WTC11 (cell line): ENCODE measurements at regions not wholly inside any gene's neighbourhood (a gene's known extent, or its start where the extent isn't known, plus 50 kb on each side); places are given as distances from the start of the nearest gene placed in this dataset.

Experiments
- ATAC-seq: fragments of 200-7000 bp; cut with Tn5 transposase; 2 replicates; pipeline ENCODE4 v1.10.0; 2021; ENCODE audit warnings: mild to moderate bottlenecking, moderate library complexity
- CTCF ChIA-PET: fragments of 300-600 bp; sonication (Branson Sonifier 250); formaldehyde crosslinking; loops from one replicate; lab custom pipeline; 2021; ENCODE audit warnings: antibody characterized with exemption; lab: Charles Lee
- POLR2A ChIA-PET: fragments of 350-600 bp; sonication (Branson Sonifier 250); formaldehyde crosslinking; loops from one replicate; lab custom pipeline; 2021; ENCODE audit warnings: antibody characterized with exemption; lab: Charles Lee
- DNase-seq: peaks from one replicate; pipeline ENCODE4 v3.0.0; 2021; ENCODE audit warnings: low spot score
- H3K27ac Mint-ChIP-seq: 2 replicates; pipeline ENCODE4 v1.8.0; 2021; ENCODE audit warnings: mixed read lengths
- H3K27me3 Mint-ChIP-seq: 2 replicates; pipeline ENCODE4 v1.8.0; 2021; ENCODE audit warnings: low read depth, mild to moderate bottlenecking, moderate library complexity, mixed read lengths
- H3K36me3 Mint-ChIP-seq: 2 replicates; pipeline ENCODE4 v1.8.0; 2021; ENCODE audit warnings: mixed read lengths
- H3K4me1 Mint-ChIP-seq: 2 replicates; pipeline ENCODE4 v1.8.0; 2022; ENCODE audit warnings: mixed read lengths
- H3K4me3 Mint-ChIP-seq: 2 replicates; pipeline ENCODE4 v1.8.0; 2021; ENCODE audit warnings: mild to moderate bottlenecking, moderate library complexity, mixed read lengths
- H3K9me3 Mint-ChIP-seq: 2 replicates; pipeline ENCODE4 v1.8.0; 2021; ENCODE audit warnings: mixed read lengths
- CREM ChIP-seq: sonication (generic); formaldehyde crosslinking; IDR thresholded peaks from 2 replicates; pipeline ENCODE4 v1.8.1; 2022; ENCODE audit warnings: mild to moderate bottlenecking, missing genetic modification reagents, moderate library complexity
- ELF4 ChIP-seq: sonication (generic); formaldehyde crosslinking; IDR thresholded peaks from 2 replicates; pipeline ENCODE4 v1.8.1; 2022; ENCODE audit warnings: low read depth, mild to moderate bottlenecking, moderate library complexity, missing genetic modification reagents
- FOXJ3 ChIP-seq: sonication (generic); formaldehyde crosslinking; IDR thresholded peaks from 2 replicates; pipeline ENCODE4 v1.9.0; 2021; ENCODE audit warnings: missing genetic modification reagents, mild to moderate bottlenecking, borderline replicate concordance
- FOXK1 ChIP-seq: sonication (generic); formaldehyde crosslinking; IDR thresholded peaks from 2 replicates; pipeline ENCODE4 v1.8.0; 2022; ENCODE audit warnings: mild to moderate bottlenecking, moderate library complexity, missing genetic modification reagents
- GABPB1 ChIP-seq: sonication (generic); formaldehyde crosslinking; IDR thresholded peaks from 2 replicates; pipeline ENCODE4 v1.8.1; 2023; ENCODE audit warnings: mild to moderate bottlenecking, missing genetic modification reagents
- HMGA2 ChIP-seq: fragments of 250-450 bp; sonication (Bioruptor Pico); IDR thresholded peaks from 2 replicates; pipeline ENCODE4 v1.4.0; 2021; ENCODE audit warnings: mild to moderate bottlenecking, moderate library complexity
- KAT7 ChIP-seq: sonication (generic); formaldehyde crosslinking; IDR thresholded peaks from 2 replicates; pipeline ENCODE4 v1.8.1; 2023; ENCODE audit warnings: missing genetic modification reagents, mild to moderate bottlenecking, borderline replicate concordance
- NFYB ChIP-seq: sonication (generic); formaldehyde crosslinking; conservative IDR thresholded peaks from 2 replicates; pipeline ENCODE4 v1.8.0; 2022; ENCODE audit warnings: low read depth, missing genetic modification reagents
- SOX15 ChIP-seq: fragments of 250-450 bp; sonication (Bioruptor Pico); IDR thresholded peaks from 2 replicates; pipeline ENCODE4 v1.9.0; 2021; ENCODE audit warnings: mild to moderate bottlenecking
- TP53 ChIP-seq: sonication (generic); formaldehyde crosslinking; IDR thresholded peaks from 2 replicates; pipeline ENCODE4 v1.8.1; 2023; ENCODE audit warnings: mild to moderate bottlenecking, missing genetic modification reagents
- TF ChIP-seq, protein P1 (sequence below): sonication (generic); formaldehyde crosslinking; IDR thresholded peaks from 2 replicates; pipeline ENCODE4 v1.8.0; 2022; ENCODE audit warnings: mild to moderate bottlenecking, missing genetic modification reagents
- TF ChIP-seq, protein P2 (sequence below): sonication (generic); formaldehyde crosslinking; IDR thresholded peaks from 2 replicates; pipeline ENCODE4 v1.8.1; 2022; ENCODE audit warnings: missing genetic modification reagents, borderline replicate concordance
- TF ChIP-seq, protein P3 (sequence below): sonication (generic); formaldehyde crosslinking; IDR thresholded peaks from 2 replicates; pipeline ENCODE4 v1.8.1; 2023; ENCODE audit warnings: mild to moderate bottlenecking, missing genetic modification reagents, borderline replicate concordance
- TF ChIP-seq, protein P4 (sequence below): sonication (generic); formaldehyde crosslinking; IDR thresholded peaks from 2 replicates; pipeline ENCODE4 v1.8.0; 2023; ENCODE audit warnings: mild to moderate bottlenecking, missing genetic modification reagents
- TF ChIP-seq, protein P5 (sequence below): sonication (generic); formaldehyde crosslinking; IDR thresholded peaks from 2 replicates; pipeline ENCODE4 v1.8.1; 2023; ENCODE audit warnings: mild to moderate bottlenecking, missing genetic modification reagents, moderate library complexity
- TF ChIP-seq, protein P6 (sequence below): sonication (generic); formaldehyde crosslinking; IDR thresholded peaks from 2 replicates; pipeline ENCODE4 v1.8.1; 2022; ENCODE audit warnings: low read depth, missing genetic modification reagents, borderline replicate concordance

DNA sequence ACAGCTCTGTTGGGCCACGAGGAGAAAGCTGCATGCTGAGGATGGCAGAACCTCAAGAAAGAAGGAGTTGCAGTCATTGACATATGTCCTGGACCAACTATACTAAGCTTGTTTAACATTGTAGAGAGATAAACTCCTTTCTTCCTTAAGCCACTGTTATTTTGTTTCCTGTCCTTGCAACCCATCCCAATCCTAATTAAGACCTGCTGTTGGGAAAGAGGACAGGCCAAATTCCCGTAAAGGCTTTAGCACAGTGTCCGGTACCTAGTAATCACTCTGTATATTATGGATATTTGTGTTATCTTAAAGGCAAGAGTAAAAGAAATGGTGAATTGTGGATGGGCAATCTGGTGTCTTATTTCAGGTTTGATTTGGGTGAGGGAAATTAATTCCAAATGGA, 53.5 kb upstream of the WSCD2 start:
- H3K36me3 Mint-ChIP-seq, result no peaks in the 10 kb centered on the region
- no peak for DNase-seq
- ChIA-PET POLR2A (interaction anchor here (0.7 kb wide), 1 partner anchor 1718 kb away, joined by 4 read pairs; no protein-coding TSS in a partner anchor), CTCF (interaction anchor here (1.9 kb wide), 1 partner anchor 12 kb away, joined by 4 read pairs; no protein-coding TSS in a partner anchor)
- no peak overlapping the region for H3K4me3 Mint-ChIP-seq
- peaks cover 5% of the 10 kb centered on the region for H3K9me3 Mint-ChIP-seq
- no peaks in the 10 kb centered on the region for H3K27me3 Mint-ChIP-seq
- no peak for ATAC-seq
- TF ChIP-seq, protein P1, sequence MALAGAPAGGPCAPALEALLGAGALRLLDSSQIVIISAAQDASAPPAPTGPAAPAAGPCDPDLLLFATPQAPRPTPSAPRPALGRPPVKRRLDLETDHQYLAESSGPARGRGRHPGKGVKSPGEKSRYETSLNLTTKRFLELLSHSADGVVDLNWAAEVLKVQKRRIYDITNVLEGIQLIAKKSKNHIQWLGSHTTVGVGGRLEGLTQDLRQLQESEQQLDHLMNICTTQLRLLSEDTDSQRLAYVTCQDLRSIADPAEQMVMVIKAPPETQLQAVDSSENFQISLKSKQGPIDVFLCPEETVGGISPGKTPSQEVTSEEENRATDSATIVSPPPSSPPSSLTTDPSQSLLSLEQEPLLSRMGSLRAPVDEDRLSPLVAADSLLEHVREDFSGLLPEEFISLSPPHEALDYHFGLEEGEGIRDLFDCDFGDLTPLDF (CRISPR knock-in tag), result no peak
- TF ChIP-seq, protein P2, sequence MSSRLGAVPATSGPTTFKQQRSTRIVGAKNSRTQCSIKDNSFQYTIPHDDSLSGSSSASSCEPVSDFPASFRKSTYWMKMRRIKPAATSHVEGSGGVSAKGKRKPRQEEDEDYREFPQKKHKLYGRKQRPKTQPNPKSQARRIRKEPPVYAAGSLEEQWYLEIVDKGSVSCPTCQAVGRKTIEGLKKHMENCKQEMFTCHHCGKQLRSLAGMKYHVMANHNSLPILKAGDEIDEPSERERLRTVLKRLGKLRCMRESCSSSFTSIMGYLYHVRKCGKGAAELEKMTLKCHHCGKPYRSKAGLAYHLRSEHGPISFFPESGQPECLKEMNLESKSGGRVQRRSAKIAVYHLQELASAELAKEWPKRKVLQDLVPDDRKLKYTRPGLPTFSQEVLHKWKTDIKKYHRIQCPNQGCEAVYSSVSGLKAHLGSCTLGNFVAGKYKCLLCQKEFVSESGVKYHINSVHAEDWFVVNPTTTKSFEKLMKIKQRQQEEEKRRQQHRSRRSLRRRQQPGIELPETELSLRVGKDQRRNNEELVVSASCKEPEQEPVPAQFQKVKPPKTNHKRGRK (CRISPR knock-in tag), result no peak
- TF ChIP-seq CREM (CRISPR knock-in tag) (no peak), FOXJ3 (CRISPR knock-in tag) (no peak), SOX15 (CRISPR knock-in tag) (no peak), KAT7 (CRISPR knock-in tag) (no peak), TP53 (CRISPR knock-in tag) (no peak), GABPB1 (CRISPR knock-in tag) (no peak), HMGA2 (no peak), FOXK1 (CRISPR knock-in tag) (no peak), NFYB (no peak), ELF4 (CRISPR knock-in tag) (no peak)
- TF ChIP-seq, protein P3, sequence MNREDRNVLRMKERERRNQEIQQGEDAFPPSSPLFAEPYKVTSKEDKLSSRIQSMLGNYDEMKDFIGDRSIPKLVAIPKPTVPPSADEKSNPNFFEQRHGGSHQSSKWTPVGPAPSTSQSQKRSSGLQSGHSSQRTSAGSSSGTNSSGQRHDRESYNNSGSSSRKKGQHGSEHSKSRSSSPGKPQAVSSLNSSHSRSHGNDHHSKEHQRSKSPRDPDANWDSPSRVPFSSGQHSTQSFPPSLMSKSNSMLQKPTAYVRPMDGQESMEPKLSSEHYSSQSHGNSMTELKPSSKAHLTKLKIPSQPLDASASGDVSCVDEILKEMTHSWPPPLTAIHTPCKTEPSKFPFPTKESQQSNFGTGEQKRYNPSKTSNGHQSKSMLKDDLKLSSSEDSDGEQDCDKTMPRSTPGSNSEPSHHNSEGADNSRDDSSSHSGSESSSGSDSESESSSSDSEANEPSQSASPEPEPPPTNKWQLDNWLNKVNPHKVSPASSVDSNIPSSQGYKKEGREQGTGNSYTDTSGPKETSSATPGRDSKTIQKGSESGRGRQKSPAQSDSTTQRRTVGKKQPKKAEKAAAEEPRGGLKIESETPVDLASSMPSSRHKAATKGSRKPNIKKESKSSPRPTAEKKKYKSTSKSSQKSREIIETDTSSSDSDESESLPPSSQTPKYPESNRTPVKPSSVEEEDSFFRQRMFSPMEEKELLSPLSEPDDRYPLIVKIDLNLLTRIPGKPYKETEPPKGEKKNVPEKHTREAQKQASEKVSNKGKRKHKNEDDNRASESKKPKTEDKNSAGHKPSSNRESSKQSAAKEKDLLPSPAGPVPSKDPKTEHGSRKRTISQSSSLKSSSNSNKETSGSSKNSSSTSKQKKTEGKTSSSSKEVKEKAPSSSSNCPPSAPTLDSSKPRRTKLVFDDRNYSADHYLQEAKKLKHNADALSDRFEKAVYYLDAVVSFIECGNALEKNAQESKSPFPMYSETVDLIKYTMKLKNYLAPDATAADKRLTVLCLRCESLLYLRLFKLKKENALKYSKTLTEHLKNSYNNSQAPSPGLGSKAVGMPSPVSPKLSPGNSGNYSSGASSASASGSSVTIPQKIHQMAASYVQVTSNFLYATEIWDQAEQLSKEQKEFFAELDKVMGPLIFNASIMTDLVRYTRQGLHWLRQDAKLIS (CRISPR knock-in tag), result no peak
- TF ChIP-seq, protein P4, sequence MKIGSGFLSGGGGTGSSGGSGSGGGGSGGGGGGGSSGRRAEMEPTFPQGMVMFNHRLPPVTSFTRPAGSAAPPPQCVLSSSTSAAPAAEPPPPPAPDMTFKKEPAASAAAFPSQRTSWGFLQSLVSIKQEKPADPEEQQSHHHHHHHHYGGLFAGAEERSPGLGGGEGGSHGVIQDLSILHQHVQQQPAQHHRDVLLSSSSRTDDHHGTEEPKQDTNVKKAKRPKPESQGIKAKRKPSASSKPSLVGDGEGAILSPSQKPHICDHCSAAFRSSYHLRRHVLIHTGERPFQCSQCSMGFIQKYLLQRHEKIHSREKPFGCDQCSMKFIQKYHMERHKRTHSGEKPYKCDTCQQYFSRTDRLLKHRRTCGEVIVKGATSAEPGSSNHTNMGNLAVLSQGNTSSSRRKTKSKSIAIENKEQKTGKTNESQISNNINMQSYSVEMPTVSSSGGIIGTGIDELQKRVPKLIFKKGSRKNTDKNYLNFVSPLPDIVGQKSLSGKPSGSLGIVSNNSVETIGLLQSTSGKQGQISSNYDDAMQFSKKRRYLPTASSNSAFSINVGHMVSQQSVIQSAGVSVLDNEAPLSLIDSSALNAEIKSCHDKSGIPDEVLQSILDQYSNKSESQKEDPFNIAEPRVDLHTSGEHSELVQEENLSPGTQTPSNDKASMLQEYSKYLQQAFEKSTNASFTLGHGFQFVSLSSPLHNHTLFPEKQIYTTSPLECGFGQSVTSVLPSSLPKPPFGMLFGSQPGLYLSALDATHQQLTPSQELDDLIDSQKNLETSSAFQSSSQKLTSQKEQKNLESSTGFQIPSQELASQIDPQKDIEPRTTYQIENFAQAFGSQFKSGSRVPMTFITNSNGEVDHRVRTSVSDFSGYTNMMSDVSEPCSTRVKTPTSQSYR (CRISPR knock-in tag), result no peak
- TF ChIP-seq, protein P5, sequence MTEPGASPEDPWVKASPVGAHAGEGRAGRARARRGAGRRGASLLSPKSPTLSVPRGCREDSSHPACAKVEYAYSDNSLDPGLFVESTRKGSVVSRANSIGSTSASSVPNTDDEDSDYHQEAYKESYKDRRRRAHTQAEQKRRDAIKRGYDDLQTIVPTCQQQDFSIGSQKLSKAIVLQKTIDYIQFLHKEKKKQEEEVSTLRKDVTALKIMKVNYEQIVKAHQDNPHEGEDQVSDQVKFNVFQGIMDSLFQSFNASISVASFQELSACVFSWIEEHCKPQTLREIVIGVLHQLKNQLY (CRISPR knock-in tag), result no peak
- TF ChIP-seq, protein P6, sequence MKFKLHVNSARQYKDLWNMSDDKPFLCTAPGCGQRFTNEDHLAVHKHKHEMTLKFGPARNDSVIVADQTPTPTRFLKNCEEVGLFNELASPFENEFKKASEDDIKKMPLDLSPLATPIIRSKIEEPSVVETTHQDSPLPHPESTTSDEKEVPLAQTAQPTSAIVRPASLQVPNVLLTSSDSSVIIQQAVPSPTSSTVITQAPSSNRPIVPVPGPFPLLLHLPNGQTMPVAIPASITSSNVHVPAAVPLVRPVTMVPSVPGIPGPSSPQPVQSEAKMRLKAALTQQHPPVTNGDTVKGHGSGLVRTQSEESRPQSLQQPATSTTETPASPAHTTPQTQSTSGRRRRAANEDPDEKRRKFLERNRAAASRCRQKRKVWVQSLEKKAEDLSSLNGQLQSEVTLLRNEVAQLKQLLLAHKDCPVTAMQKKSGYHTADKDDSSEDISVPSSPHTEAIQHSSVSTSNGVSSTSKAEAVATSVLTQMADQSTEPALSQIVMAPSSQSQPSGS, result no peak
- H3K4me1 Mint-ChIP-seq, result peaks cover 16% of the 10 kb centered on the region
- H3K27ac Mint-ChIP-seq, result no peak overlapping the region
